GM23338 (cell line): ENCODE measurements at regions not wholly inside any gene's neighbourhood (a gene's known extent, or its start where the extent isn't known, plus 50 kb on each side); places are given as distances from the start of the nearest gene placed in this dataset.

Experiments used
- CREB1 ChIP-seq: fragments of 250-450 bp; sonication (Bioruptor Pico); IDR thresholded peaks from 2 replicates; pipeline ENCODE4 v1.5.0; 2020; ENCODE audit warnings: low read depth, mild to moderate bottlenecking, moderate library complexity
- CTCF ChIP-seq, 2 experiments: fragments of 200-600 bp in 1 of 2; sonication (generic) in 1 of 2; conservative IDR thresholded peaks; 2 replicates each; pipeline versions ENCODE4 v1.5.1 to v1.6.1; 2016 to 2017; ENCODE audit warnings: antibody characterized with exemption in 2 of 2, low read depth in 2 of 2, mild to moderate bottlenecking in 2 of 2, moderate library complexity in 1 of 2
- ETS1 ChIP-seq: IDR thresholded peaks from 2 replicates; pipeline ENCODE4 v1.6.1; 2016; ENCODE audit warnings: antibody characterized with exemption
- EZH2 ChIP-seq: fragments of 200-600 bp; sonication (generic); IDR thresholded peaks from one replicate; pipeline ENCODE4 v1.8.0; 2017; ENCODE audit warnings: antibody characterized with exemption, mild to moderate bottlenecking, low read depth; ENCODE audit not compliant: unreplicated experiment
- EZH2phosphoT487 ChIP-seq: fragments of 200-600 bp; sonication (generic); IDR thresholded peaks from one replicate; pipeline ENCODE4 v1.8.1; 2018; ENCODE audit warnings: antibody characterized with exemption; ENCODE audit not compliant: unreplicated experiment
- JUNB ChIP-seq: IDR thresholded peaks from one replicate; pipeline ENCODE4 v1.6.1; 2016; ENCODE audit warnings: antibody characterized with exemption; ENCODE audit not compliant: unreplicated experiment
- NANOG ChIP-seq: IDR thresholded peaks from 2 replicates; pipeline ENCODE4 v1.6.1; 2016; ENCODE audit warnings: antibody characterized with exemption, borderline replicate concordance
- POLR2AphosphoS5 ChIP-seq: IDR thresholded peaks from 2 replicates; pipeline ENCODE4 v1.6.1; 2016; ENCODE audit warnings: antibody characterized with exemption, low read depth
- REST ChIP-seq: IDR thresholded peaks from one replicate; pipeline ENCODE4 v1.6.1; 2018; ENCODE audit warnings: antibody characterized with exemption; ENCODE audit not compliant: unreplicated experiment
- ZNF114 ChIP-seq: fragments of 250-450 bp; sonication (Bioruptor Pico); IDR thresholded peaks from 2 replicates; pipeline ENCODE4 v1.5.0; 2020; ENCODE audit warnings: mild to moderate bottlenecking, moderate library complexity
- ZNF331 ChIP-seq: fragments of 250-450 bp; sonication (Bioruptor Pico); IDR thresholded peaks from 2 replicates; pipeline ENCODE4 v1.5.0; 2020; ENCODE audit warnings: low read depth, mild to moderate bottlenecking, moderate library complexity
- ZNF462 ChIP-seq: fragments of 250-450 bp; sonication (Bioruptor Pico); IDR thresholded peaks from 2 replicates; pipeline ENCODE4 v1.5.0; 2020; ENCODE audit warnings: mild to moderate bottlenecking, moderate library complexity

- no peak for TF ChIP-seq POLR2AphosphoS5
- no peak for TF ChIP-seq CTCF (conservative IDR thresholded peaks at IDR 0.05; ENCODE audit: low read depth in 2 of 2)
- no peak for TF ChIP-seq REST
- TF ChIP-seq ZNF331 (CRISPR knock-in tag) = no peak
- no peak for TF ChIP-seq NANOG
- TF ChIP-seq CREB1 (CRISPR knock-in tag) = no peak
- TF ChIP-seq EZH2 = no peak
- TF ChIP-seq EZH2phosphoT487 = no peak
- no peak for TF ChIP-seq ZNF462 (CRISPR knock-in tag)
- TF ChIP-seq ETS1 = no peak
- TF ChIP-seq ZNF114 (CRISPR knock-in tag) = no peak
- no peak for TF ChIP-seq JUNB
These were observed 444.0 kb upstream of the ZNF608 start for GRCh38 chr5:125190232-125191087.
